ENCODE measurements at regions not wholly inside any gene's neighbourhood (a gene's known extent, or its start where the extent isn't known, plus 50 kb on each side); places are given as distances from the start of the nearest gene placed in this dataset.

- DNase-seq, result no peak
These were observed 210.4 kb downstream of the ALDH8A1 start for GRCh38 chr6:134739299-134740026.

GRCh38 chr6:134738211-134738885 lies 211.6 kb downstream of the ALDH8A1 start:
- DNase-seq, result no peak

GRCh38 chr6:134735461-134735860 lies 214.4 kb downstream of the ALDH8A1 start:
- DNase-seq, result no peak

GRCh38 chr6:134734312-134734869 lies 215.5 kb downstream of the ALDH8A1 start:
- DNase-seq, result no peak

- DNase-seq, result no peak
These were observed 216.1 kb downstream of the ALDH8A1 start for GRCh38 chr6:134733801-134734200.

GRCh38 chr6:134732763-134733162 lies 217.1 kb downstream of the ALDH8A1 start:
- no peak for DNase-seq

GRCh38 chr6:134731615-134732014 lies 218.3 kb downstream of the ALDH8A1 start:
- no peak for DNase-seq

GRCh38 chr6:134730013-134730412 lies 219.9 kb downstream of the ALDH8A1 start:
- DNase-seq, result no peak

- no peak for DNase-seq
These were observed 220.3 kb downstream of the ALDH8A1 start for GRCh38 chr6:134729561-134729960.

GRCh38 chr6:134727081-134727480 lies 222.8 kb downstream of the ALDH8A1 start:
- DNase-seq, result no peak

GRCh38 chr6:134725590-134725989 lies 224.3 kb downstream of the ALDH8A1 start:
- DNase-seq, result no peak

GRCh38 chr6:134724771-134725340 lies 225.0 kb downstream of the ALDH8A1 start:
- DNase-seq, result no peak

- DNase-seq, result no peak
These were observed 226.6 kb downstream of the ALDH8A1 start for GRCh38 chr6:134723081-134723871.

- no peak for DNase-seq
These were observed 227.6 kb downstream of the ALDH8A1 start for GRCh38 chr6:134722200-134722870.

- no peak for DNase-seq
These were observed 228.9 kb downstream of the ALDH8A1 start for GRCh38 chr6:134721060-134721405.

GRCh38 chr6:134720353-134721059 lies 229.4 kb downstream of the ALDH8A1 start:
- peak; percentile 31 for DNase-seq

GRCh38 chr6:134719911-134720310 lies 230.0 kb downstream of the ALDH8A1 start:
- no peak for DNase-seq

GRCh38 chr6:134719286-134719685 lies 230.6 kb downstream of the ALDH8A1 start:
- DNase-seq, result no peak

GRCh38 chr6:134714679-134715078 lies 235.2 kb downstream of the ALDH8A1 start:
- no peak for DNase-seq

GRCh38 chr6:134714113-134714512 lies 235.8 kb downstream of the ALDH8A1 start:
- no peak for DNase-seq

- no peak for DNase-seq
These were observed 237.6 kb downstream of the ALDH8A1 start for GRCh38 chr6:134712311-134712710.

GRCh38 chr6:134708079-134708478 lies 241.8 kb downstream of the ALDH8A1 start:
- no peak for DNase-seq
